ENCODE measurements at regions not wholly inside any gene's neighbourhood (a gene's known extent, or its start where the extent isn't known, plus 50 kb on each side); places are given as distances from the start of the nearest gene placed in this dataset.

- TF ChIP-seq CTCF (IDR thresholded peaks at IDR 0.05) = no peak
- TF ChIP-seq POLR2A (IDR thresholded peaks at IDR 0.05) = no peak
- TF ChIP-seq EP300 (IDR thresholded peaks at IDR 0.05) = no peak
Measured at GRCh38 chr14:80049055-80049454, 162.2 kb downstream of the DIO2 start.

All from stomach (tissue), 4 donors.